Testis (tissue), 2 donors: ENCODE measurements at regions not wholly inside any gene's neighbourhood (a gene's known extent, or its start where the extent isn't known, plus 50 kb on each side); places are given as distances from the start of the nearest gene placed in this dataset.

Experiments used
- CTCF ChIP-seq, 3 experiments: fragments of 450-650 bp in 2 of 3; fragments of 200-600 bp in 1 of 3; sonication (generic) in 1 of 3; IDR thresholded peaks; one replicate each; pipeline ENCODE4 v1.5.1; 2016 to 2019; ENCODE audit warnings: antibody characterized with exemption in 3 of 3, mild to moderate bottlenecking in 2 of 3, moderate library complexity in 1 of 3
- POLR2A ChIP-seq: fragments of 450-650 bp; IDR thresholded peaks from one replicate; pipeline ENCODE4 v1.6.1; 2017; ENCODE audit warnings: antibody characterized with exemption, mild to moderate bottlenecking, moderate library complexity

- no peak for TF ChIP-seq CTCF (IDR thresholded peaks at IDR 0.05)
- no peak for TF ChIP-seq POLR2A
Observed at GRCh38 chr10:114874827-114875411, 53.3 kb downstream of the FHIP2A start.
